Activated B cell treated with CpG ODN at 0.5 μM for 24 hours (primary cell): ENCODE measurements at regions not wholly inside any gene's neighbourhood (a gene's known extent, or its start where the extent isn't known, plus 50 kb on each side); places are given as distances from the start of the nearest gene placed in this dataset.
"Not testable (repeated sequence)": the region's sequence is repeated elsewhere in the genome, so short reads cannot be mapped to it uniquely, and the experiment has no call there.

Experiments
- ATAC-seq: fragments of 200-7000 bp; cut with Tn5 transposase; one replicate; pipeline ENCODE4 v1.10.0; 2021; ENCODE audit warnings: low read depth, mild to moderate bottlenecking, moderate library complexity
- CTCF ChIA-PET: fragments of 350-600 bp; sonication (Branson Sonifier 250); formaldehyde crosslinking; loops from one replicate; lab custom pipeline; 2021; ENCODE audit warnings: antibody characterized with exemption; lab: Charles Lee
- POLR2A ChIA-PET: fragments of 350-600 bp; sonication (Branson Sonifier 250); formaldehyde crosslinking; loops from one replicate; lab custom pipeline; 2021; ENCODE audit warnings: antibody characterized with exemption; lab: Charles Lee
- DNase-seq: peaks from one replicate; pipeline ENCODE4 v3.0.0; 2022
- H3K27ac Mint-ChIP-seq: one replicate; pipeline ENCODE4 v1.8.0; 2020; ENCODE audit warnings: mixed read lengths
- H3K27me3 Mint-ChIP-seq: one replicate; pipeline ENCODE4 v1.8.0; 2021; ENCODE audit warnings: mixed read lengths
- H3K36me3 Mint-ChIP-seq: one replicate; pipeline ENCODE4 v1.8.0; 2021; ENCODE audit warnings: low read depth, mixed read lengths
- H3K4me1 Mint-ChIP-seq: one replicate; pipeline ENCODE4 v1.8.0; 2021; ENCODE audit warnings: mixed read lengths
- H3K4me3 Mint-ChIP-seq: one replicate; pipeline ENCODE4 v1.8.0; 2020; ENCODE audit warnings: mild to moderate bottlenecking, mixed read lengths
- H3K9me3 Mint-ChIP-seq: one replicate; pipeline ENCODE4 v1.8.0; 2020; ENCODE audit warnings: mixed read lengths
- CTCF ChIP-seq: fragments of 200-600 bp; IDR thresholded peaks from one replicate; pipeline ENCODE4 v1.8.0; 2022; ENCODE audit warnings: antibody characterized with exemption, mild to moderate bottlenecking
- intact Hi-C: fragments of 100-400 bp; cut with micrococcal nuclease; formaldehyde crosslinking; loops from one replicate; pipeline ENCODE4 v1.15.1; 2024

DNA sequence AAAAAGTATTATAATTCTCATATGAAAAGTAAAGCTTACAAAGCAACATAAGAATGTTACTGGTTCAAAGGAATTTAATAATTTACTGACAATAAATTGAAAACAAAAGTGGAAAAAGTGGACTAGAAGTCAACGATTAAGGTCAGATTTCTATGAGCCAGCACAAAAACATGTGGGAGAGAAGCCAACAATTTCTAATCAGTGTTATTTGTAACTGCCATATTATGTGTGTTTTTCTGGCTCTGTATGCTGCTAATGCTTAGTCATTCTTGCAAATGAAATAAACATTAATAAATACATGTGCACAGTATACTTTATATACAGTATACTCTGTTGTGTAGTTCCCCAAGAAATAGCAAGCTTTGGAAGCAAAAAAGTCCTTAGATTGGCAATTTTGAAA, 301.3 kb upstream of the RGPD4 start:
- intact Hi-C loops = no loop called here
- Mint-ChIP-seq H3K36me3 (no peaks in the 10 kb centered on the region), H3K4me3 (no peak overlapping the region), H3K9me3 (peaks cover 6% of the 10 kb centered on the region), H3K27ac (no peak overlapping the region), H3K4me1 (no peaks in the 10 kb centered on the region), H3K27me3 (no peaks in the 10 kb centered on the region)
- ChIA-PET POLR2A (no interaction called here), CTCF (no interaction called here)
- no peak for TF ChIP-seq CTCF
- ATAC-seq (no peak), DNase-seq (no peak)

DNA sequence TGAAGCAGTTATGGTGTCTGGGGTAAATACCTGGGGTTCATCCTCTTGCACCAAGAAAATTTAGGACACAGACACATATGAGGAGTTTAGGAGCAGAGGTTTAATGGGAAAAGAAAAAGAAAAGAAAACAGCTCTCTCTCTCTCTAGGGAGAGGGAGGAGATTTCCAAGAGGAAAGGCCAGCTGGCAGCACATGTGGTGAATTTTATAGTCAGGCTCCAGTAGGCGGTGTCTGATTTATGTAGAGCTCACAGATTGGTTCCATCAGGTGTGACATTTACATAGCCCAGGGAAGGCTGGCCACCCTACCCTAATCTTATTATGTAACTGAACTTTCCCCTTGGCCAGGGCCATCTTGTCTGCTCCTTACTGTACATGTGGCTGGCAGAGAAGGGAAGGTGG, 297.5 kb upstream of the RGPD4 start:
- Mint-ChIP-seq H3K27me3 (no peaks in the 10 kb centered on the region), H3K27ac (no peak overlapping the region), H3K4me1 (no peaks in the 10 kb centered on the region), H3K4me3 (no peak overlapping the region), H3K9me3 (peaks cover 3% of the 10 kb centered on the region), H3K36me3 (no peaks in the 10 kb centered on the region)
- intact Hi-C loops = no loop called here
- DNase-seq (no peak), ATAC-seq (no peak)
- CTCF ChIA-PET = no interaction called here
- POLR2A ChIA-PET = no interaction called here
- no peak for TF ChIP-seq CTCF

DNA sequence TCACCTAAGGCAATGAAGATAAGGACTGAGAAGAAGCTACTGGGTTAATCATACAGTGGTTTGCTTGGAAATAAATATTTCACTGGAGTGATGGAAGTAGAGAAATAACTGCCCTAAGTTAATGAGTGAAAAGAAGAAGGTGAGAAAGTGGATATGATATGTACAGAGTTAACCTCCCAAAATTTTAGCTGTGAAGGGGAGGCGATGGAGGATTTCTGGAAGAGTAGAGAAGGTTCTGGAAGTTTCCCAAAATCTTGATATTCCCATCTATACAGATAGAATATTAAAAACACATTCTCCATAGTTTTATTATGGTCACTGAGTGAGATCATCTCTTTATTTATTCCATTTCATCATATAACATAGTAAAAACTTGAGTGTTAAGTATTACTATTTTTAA, 296.6 kb upstream of the RGPD4 start:
- no peaks in the 10 kb centered on the region for H3K27me3 Mint-ChIP-seq
- ChIA-PET POLR2A (no interaction called here), CTCF (no interaction called here)
- no peaks in the 10 kb centered on the region for H3K36me3 Mint-ChIP-seq
- DNase-seq (no peak), ATAC-seq (no peak)
- peaks cover 2% of the 10 kb centered on the region for H3K9me3 Mint-ChIP-seq
- no peak overlapping the region for H3K27ac Mint-ChIP-seq
- intact Hi-C loops = no loop called here
- H3K4me3 Mint-ChIP-seq = no peak overlapping the region
- H3K4me1 Mint-ChIP-seq = no peaks in the 10 kb centered on the region
- TF ChIP-seq CTCF = no peak

GRCh38 chr2:107534926-107535325, 291.8 kb upstream of the RGPD4 start:
- Mint-ChIP-seq H3K4me1 (no peaks in the 10 kb centered on the region), H3K4me3 (no peak overlapping the region), H3K36me3 (no peaks in the 10 kb centered on the region), H3K27me3 (no peaks in the 10 kb centered on the region), H3K27ac (no peak overlapping the region), H3K9me3 (peaks cover 2% of the 10 kb centered on the region)
- CTCF ChIA-PET = no interaction called here
- intact Hi-C loops = no loop called here
- ATAC-seq (no peak), DNase-seq (no peak)
- POLR2A ChIA-PET = no interaction called here
- TF ChIP-seq CTCF = no peak

DNA sequence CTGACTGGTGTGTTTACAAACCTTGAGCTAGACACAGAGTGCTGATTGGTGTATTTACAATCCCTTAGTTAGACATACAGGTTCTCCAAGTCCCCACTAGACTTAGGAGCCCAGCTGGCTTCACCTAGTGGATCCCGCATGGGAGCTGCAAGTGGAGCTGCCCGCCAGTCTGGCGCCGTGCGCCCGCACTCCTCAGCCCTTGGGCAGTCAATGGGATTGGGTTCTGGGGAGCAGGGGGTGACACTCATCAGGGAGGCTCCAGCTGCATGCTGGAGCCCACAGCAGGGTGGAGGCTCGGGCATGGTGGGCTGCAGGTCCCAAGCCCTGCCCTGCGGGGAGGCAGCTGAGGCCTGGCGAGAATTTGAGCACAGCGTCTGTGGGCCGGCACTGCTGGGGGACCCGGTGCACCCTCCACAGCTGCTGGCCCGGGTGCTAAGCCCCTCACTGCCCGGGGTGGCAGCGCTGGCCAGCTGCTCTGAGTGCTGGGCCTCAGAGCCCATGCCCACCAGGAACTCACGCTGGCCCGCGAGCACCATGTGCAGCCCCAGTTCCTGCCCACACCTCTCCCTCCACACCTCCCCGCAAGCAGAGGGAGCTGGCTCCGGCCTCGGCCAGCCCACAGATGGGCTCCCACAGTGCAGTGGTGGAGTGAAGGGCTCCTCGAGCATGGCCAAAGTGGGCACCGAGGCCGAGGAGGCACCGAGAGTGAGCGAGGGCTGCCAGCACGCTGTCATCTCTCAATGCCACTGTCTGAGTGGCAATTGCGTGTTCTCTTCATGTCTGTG, 290.6 kb upstream of the RGPD4 start:
- H3K27ac Mint-ChIP-seq, H3K4me3 Mint-ChIP-seq, H3K36me3 Mint-ChIP-seq, POLR2A ChIA-PET, H3K9me3 Mint-ChIP-seq, intact Hi-C loops, H3K4me1 Mint-ChIP-seq, CTCF ChIA-PET, H3K27me3 Mint-ChIP-seq, DNase-seq, ATAC-seq: not testable (repeated sequence)

GRCh38 chr2:107542314-107542740, 284.4 kb upstream of the RGPD4 start:
- Mint-ChIP-seq H3K36me3 (no peaks in the 10 kb centered on the region), H3K27me3 (no peaks in the 10 kb centered on the region), H3K27ac (no peak overlapping the region), H3K4me3 (no peak overlapping the region), H3K9me3 (peaks cover 2% of the 10 kb centered on the region), H3K4me1 (no peaks in the 10 kb centered on the region)
- ATAC-seq (no peak), DNase-seq (no peak)
- intact Hi-C loops = no loop called here
- ChIA-PET CTCF (no interaction called here), POLR2A (no interaction called here)
- TF ChIP-seq CTCF = no peak
